Upper lobe of left lung (tissue), 6 donors: ENCODE measurements at regions not wholly inside any gene's neighbourhood (a gene's known extent, or its start where the extent isn't known, plus 50 kb on each side); places are given as distances from the start of the nearest gene placed in this dataset.

Experiments used
- ATAC-seq, 2 donors: fragments of 200-7000 bp; cut with Tn5 transposase; one replicate each; pipeline ENCODE4 v1.9.1; 2022; ENCODE audit warnings: mild to moderate bottlenecking in 2 of 2, moderate library complexity in 2 of 2; ENCODE audit not compliant: low FRiP score in 2 of 2
- DNase-seq, 2 donors: peaks; one replicate each; pipeline ENCODE4 v3.0.0-alpha.2; 2019 to 2020
- H3K27ac ChIP-seq, 4 donors: fragments of 200-600 bp; sonication (generic); one replicate each; pipeline ENCODE4 v1.5.1; 2016 to 2019
- H3K27me3 ChIP-seq, 4 donors: fragments of 200-600 bp; sonication (generic); one replicate each; pipeline ENCODE4 v1.5.1; 2017 to 2019
- H3K36me3 ChIP-seq, 4 donors: fragments of 200-600 bp; sonication (generic); one replicate each; pipeline ENCODE4 v1.5.1; 2016 to 2019
- H3K4me1 ChIP-seq, 4 donors: fragments of 200-600 bp; sonication (generic); one replicate each; pipeline ENCODE4 v1.5.1; 2018 to 2019
- H3K4me3 ChIP-seq, 4 donors: fragments of 200-600 bp; sonication (generic); one replicate each; pipeline ENCODE4 v1.5.1; 2017 to 2019; ENCODE audit warnings: mild to moderate bottlenecking in 2 of 4, moderate library complexity in 1 of 4
- H3K9me3 ChIP-seq, 4 donors: fragments of 200-600 bp; sonication (generic); one replicate each; pipeline ENCODE4 v1.5.1; 2018 to 2019
- EP300 ChIP-seq, 4 donors: sonication (generic); formaldehyde crosslinking; IDR thresholded peaks; one replicate each; pipeline ENCODE4 v1.5.1; 2017; ENCODE audit warnings: antibody characterized with exemption in 4 of 4, control low read depth in 2 of 4
- POLR2A ChIP-seq, 4 donors: fragments of 450-650 bp; IDR thresholded peaks; one replicate each; pipeline ENCODE4 v1.5.1; 2016 to 2017; ENCODE audit warnings: antibody characterized with exemption in 4 of 4, mild to moderate bottlenecking in 2 of 4
- POLR2AphosphoS5 ChIP-seq, 2 donors: sonication (generic); formaldehyde crosslinking; IDR thresholded peaks; one replicate each; pipeline ENCODE4 v1.5.1; 2017; ENCODE audit warnings: antibody characterized with exemption in 2 of 2
- WGBS, 2 donors: methylation state at CpG; one replicate each; pipeline ENCODE4 v1.1.5; 2017 to 2018; 5-methylcytosine and 5-hydroxymethylcytosine counted together
- TF ChIP-seq, protein P1 (sequence below), 6 experiments: fragments of 450-650 bp in 4 of 6; fragments of 200-600 bp in 2 of 6; sonication (generic) in 2 of 6; IDR thresholded peaks; one replicate each; pipeline ENCODE4 v1.5.1; 2016 to 2019; ENCODE audit warnings: antibody characterized with exemption in 6 of 6
- donor health status: DM: no; HTN: no; CAD: no; lungs with moderate emphysema.
- donor health status: DM: no; HTN: yes; CAD: no; lungs with severe emphysema.

DNA sequence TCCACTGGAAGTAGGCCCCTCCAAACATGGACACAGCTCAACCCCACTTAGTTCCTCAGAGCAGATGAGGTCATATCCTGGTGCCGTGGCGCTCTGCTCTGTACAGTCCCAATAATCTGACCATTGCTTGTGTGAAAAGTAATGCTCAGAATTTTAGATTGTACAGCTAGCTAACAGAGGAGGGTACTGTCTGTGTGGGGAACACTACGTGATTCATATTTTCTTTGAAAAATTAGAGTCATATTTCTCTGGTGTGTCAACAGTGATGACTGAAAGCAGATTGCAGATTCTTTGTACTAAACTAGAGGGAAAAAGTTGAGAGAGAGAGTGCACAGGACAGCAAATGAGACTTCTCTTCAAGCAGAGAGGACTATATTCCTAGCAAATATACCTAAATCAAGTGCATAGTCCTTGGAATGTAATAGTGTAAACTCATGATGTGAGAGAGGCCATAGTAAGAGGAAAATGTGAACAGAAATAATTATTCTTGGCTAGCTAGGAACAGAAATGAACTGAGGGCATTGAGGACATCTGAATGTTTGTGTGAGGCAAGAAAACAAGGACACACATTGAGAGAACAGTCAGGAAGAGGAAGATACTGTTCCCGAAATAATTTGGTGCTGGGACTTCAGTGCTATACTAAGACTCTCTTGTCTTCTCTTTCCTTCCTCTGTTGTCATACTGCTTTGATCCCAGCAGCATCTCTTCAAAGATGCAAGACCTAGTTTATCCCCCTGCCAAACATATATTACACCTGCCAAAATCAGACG lies 157.0 kb upstream of the RND3 start:
- Histone ChIP-seq H3K4me1 (peaks cover 0 to 6% (median 0%) of the 10 kb centered on the region in 4 donors), H3K27me3 (no peaks in the 10 kb centered on the region), H3K36me3 (no peaks in the 10 kb centered on the region), H3K4me3 (no peak overlapping the region), H3K27ac (no peak overlapping the region), H3K9me3 (no peaks in the 10 kb centered on the region)
- no peak for ATAC-seq
- no peak for DNase-seq
- TF ChIP-seq, protein P1, sequence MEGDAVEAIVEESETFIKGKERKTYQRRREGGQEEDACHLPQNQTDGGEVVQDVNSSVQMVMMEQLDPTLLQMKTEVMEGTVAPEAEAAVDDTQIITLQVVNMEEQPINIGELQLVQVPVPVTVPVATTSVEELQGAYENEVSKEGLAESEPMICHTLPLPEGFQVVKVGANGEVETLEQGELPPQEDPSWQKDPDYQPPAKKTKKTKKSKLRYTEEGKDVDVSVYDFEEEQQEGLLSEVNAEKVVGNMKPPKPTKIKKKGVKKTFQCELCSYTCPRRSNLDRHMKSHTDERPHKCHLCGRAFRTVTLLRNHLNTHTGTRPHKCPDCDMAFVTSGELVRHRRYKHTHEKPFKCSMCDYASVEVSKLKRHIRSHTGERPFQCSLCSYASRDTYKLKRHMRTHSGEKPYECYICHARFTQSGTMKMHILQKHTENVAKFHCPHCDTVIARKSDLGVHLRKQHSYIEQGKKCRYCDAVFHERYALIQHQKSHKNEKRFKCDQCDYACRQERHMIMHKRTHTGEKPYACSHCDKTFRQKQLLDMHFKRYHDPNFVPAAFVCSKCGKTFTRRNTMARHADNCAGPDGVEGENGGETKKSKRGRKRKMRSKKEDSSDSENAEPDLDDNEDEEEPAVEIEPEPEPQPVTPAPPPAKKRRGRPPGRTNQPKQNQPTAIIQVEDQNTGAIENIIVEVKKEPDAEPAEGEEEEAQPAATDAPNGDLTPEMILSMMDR (IDR thresholded peaks at IDR 0.05), result no peak
- WGBS, 2 donors, result 41 to 63% methylated on average over 5 of the region's 5 CpGs

DNA sequence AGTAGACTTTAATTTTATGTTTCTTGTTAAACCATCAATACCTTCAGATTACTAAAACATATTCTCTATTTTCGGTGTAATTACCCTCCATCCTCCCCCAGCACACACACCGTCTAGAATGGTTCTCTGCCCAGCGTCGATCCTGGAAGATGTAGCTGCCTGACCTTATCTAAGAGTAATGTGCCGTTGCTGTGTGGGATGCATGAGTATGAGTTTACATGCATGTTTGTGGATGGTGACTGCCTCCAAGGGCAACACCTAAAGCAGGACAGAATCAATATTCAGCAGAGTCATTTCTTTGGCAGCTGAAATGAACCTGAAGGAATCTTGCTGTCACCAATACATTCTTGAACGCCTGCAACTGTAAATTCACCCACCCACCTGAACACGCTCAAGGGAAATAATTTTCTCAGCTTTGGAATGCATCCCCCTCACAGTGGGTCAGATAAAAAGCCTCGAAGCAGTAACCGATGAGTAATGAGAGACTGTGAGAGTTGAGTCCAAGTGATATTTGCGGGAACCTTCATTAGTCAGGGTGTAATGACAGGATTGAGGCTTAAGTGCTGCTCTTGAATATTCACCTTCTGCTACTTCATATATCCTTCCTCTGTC lies 155.8 kb upstream of the RND3 start:
- H3K27ac ChIP-seq, result no peak overlapping the region
- TF ChIP-seq, protein P1 (IDR thresholded peaks at IDR 0.05), result no peak
- TF ChIP-seq POLR2A (IDR thresholded peaks at IDR 0.05) (no peak), POLR2AphosphoS5 (IDR thresholded peaks at IDR 0.05) (no peak), EP300 (IDR thresholded peaks at IDR 0.05) (no peak)
- H3K27me3 ChIP-seq, result no peaks in the 10 kb centered on the region
- no peak for ATAC-seq
- H3K9me3 ChIP-seq, result no peaks in the 10 kb centered on the region
- H3K4me1 ChIP-seq, result peaks cover 0 to 6% (median 0%) of the 10 kb centered on the region in 4 donors
- 93 to 95% methylated on average over 10 of the region's 10 CpGs for WGBS, 2 donors
- DNase-seq, result no peak
- no peaks in the 10 kb centered on the region for H3K36me3 ChIP-seq
- H3K4me3 ChIP-seq, result no peak overlapping the region

DNA sequence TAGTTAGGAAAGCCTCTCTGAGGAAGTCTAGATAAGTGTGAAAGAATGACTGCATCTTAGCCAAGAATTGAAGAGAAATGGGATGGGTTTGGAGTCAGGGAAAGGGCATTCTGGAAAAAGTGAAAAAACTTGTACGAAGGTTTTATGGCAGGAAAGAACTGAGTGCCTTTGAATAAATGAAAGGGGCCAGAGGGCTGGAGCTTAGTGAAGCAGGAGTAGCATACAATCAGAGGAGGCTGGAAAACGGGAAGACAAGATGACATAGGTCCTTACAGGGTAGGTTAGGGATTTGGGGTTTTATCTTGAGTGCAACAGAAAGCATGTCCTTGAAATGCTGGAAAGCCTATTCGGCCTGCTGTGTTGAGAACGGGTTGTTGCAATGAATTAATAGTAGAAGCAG lies 152.6 kb upstream of the RND3 start:
- Histone ChIP-seq H3K36me3 (no peaks in the 10 kb centered on the region), H3K9me3 (no peaks in the 10 kb centered on the region), H3K4me3 (no peak overlapping the region), H3K27me3 (no peaks in the 10 kb centered on the region), H3K27ac (peak overlapping the region in 1 of 4 donors; percentile 6), H3K4me1 (peaks cover 0 to 6% (median 0%) of the 10 kb centered on the region in 4 donors)
- WGBS, 2 donors, result 27 to 62% methylated on average over 4 of the region's 4 CpGs
- DNase-seq (no peak), ATAC-seq (peak in 1 of 2 donors; percentile 35)
- TF ChIP-seq, protein P1 (IDR thresholded peaks at IDR 0.05), result no peak
- TF ChIP-seq POLR2A (IDR thresholded peaks at IDR 0.05) (no peak), POLR2AphosphoS5 (IDR thresholded peaks at IDR 0.05) (no peak), EP300 (IDR thresholded peaks at IDR 0.05) (no peak)

DNA sequence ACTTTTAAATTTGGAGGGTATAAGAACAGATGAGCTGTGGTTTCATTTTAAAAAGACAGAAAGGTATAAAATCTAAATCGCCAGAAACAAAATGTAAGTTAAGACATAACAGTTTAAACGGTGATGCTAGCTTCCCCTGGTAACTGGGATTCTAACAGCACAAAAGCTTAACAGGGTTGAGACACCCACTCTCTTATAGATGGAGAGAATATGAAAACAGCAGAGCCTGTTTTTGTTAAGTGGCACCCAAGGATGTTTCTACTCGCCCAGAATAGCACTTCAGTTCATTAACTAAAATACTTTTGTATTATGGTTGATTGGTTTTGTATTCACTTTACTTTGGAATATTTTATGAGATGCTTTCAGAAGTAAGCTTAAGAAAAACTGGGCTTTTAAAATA lies 151.9 kb upstream of the RND3 start:
- ATAC-seq, result no peak
- Histone ChIP-seq H3K27me3 (no peaks in the 10 kb centered on the region), H3K9me3 (no peaks in the 10 kb centered on the region), H3K27ac (peak overlapping the region in 1 of 4 donors; percentile 6), H3K4me3 (no peak overlapping the region), H3K4me1 (peaks cover 0 to 6% (median 0%) of the 10 kb centered on the region in 4 donors), H3K36me3 (no peaks in the 10 kb centered on the region)
- no peak for TF ChIP-seq POLR2A (IDR thresholded peaks at IDR 0.05)
- TF ChIP-seq, protein P1 (IDR thresholded peaks at IDR 0.05), result no peak
- TF ChIP-seq POLR2AphosphoS5 (IDR thresholded peaks at IDR 0.05), result no peak
- no peak for TF ChIP-seq EP300 (IDR thresholded peaks at IDR 0.05)
- DNase-seq, result no peak
- WGBS, 2 donors, result 28 to 59% methylated on average over 3 of the region's 3 CpGs
